Right renal pelvis (tissue), 4 donors: ENCODE measurements at regions not wholly inside any gene's neighbourhood (a gene's known extent, or its start where the extent isn't known, plus 50 kb on each side); places are given as distances from the start of the nearest gene placed in this dataset.

Experiments used
- DNase-seq, 4 donors: peaks; one replicate each; pipeline ENCODE4 v3.0.0-alpha.2; 2013; ENCODE audit warnings: low read depth in 4 of 4, low spot score in 3 of 4, missing footprints in 1 of 4

- DNase-seq, result no peak
These were observed 182.7 kb upstream of the PMEPA1 start for GRCh38 chr20:57892471-57892870.

GRCh38 chr20:57891014-57891413 is 181.2 kb upstream of the PMEPA1 start:
- no peak for DNase-seq

- no peak for DNase-seq
These were observed 180.5 kb upstream of the PMEPA1 start for GRCh38 chr20:57890202-57890800.

GRCh38 chr20:57888591-57888990 is 178.8 kb upstream of the PMEPA1 start:
- DNase-seq, result no peak

- DNase-seq, result no peak
These were observed 175.1 kb upstream of the PMEPA1 start for GRCh38 chr20:57884956-57885355.

GRCh38 chr20:57883761-57884160 is 173.9 kb upstream of the PMEPA1 start:
- no peak for DNase-seq

- no peak for DNase-seq
These were observed 173.4 kb upstream of the PMEPA1 start for GRCh38 chr20:57883224-57883623.

GRCh38 chr20:57882451-57883161 is 172.8 kb upstream of the PMEPA1 start:
- DNase-seq, result no peak

- DNase-seq, result no peak
These were observed 171.9 kb upstream of the PMEPA1 start for GRCh38 chr20:57881466-57882385.

GRCh38 chr20:57880571-57880892 is 170.7 kb upstream of the PMEPA1 start:
- DNase-seq, result no peak

- DNase-seq, result peak; percentile 58 to 72 (median 68)
These were observed 170.2 kb upstream of the PMEPA1 start for GRCh38 chr20:57879779-57880570.

GRCh38 chr20:57879437-57879778 is 169.6 kb upstream of the PMEPA1 start:
- peak in 1 of 4 donors; percentile 62 for DNase-seq

GRCh38 chr20:57878786-57879424 is 169.1 kb upstream of the PMEPA1 start:
- no peak for DNase-seq

GRCh38 chr20:57877995-57878394 is 168.2 kb upstream of the PMEPA1 start:
- no peak for DNase-seq

GRCh38 chr20:57877131-57877824 is 167.5 kb upstream of the PMEPA1 start:
- DNase-seq, result no peak

GRCh38 chr20:57876163-57876562 is 166.3 kb upstream of the PMEPA1 start:
- no peak for DNase-seq

- DNase-seq, result no peak
These were observed 164.3 kb upstream of the PMEPA1 start for GRCh38 chr20:57874141-57874540.

- DNase-seq, result no peak
These were observed 163.1 kb upstream of the PMEPA1 start for GRCh38 chr20:57872816-57873409.

GRCh38 chr20:57871237-57871632 is 161.4 kb upstream of the PMEPA1 start:
- DNase-seq, result no peak
